Epithelial cell of esophagus (primary cell): ENCODE measurements at regions not wholly inside any gene's neighbourhood (a gene's known extent, or its start where the extent isn't known, plus 50 kb on each side); places are given as distances from the start of the nearest gene placed in this dataset.
"Not testable (repeated sequence)": the region's sequence is repeated elsewhere in the genome, so short reads cannot be mapped to it uniquely, and the experiment has no call there.

Experiments
- DNase-seq: peaks from one replicate; pipeline ENCODE4 v3.0.0; 2010; ENCODE audit warnings: low read depth
- H3K4me3 ChIP-seq: 2 replicates; pipeline ENCODE4 v1.5.1; 2011; ENCODE audit warnings: mild to moderate bottlenecking, low read length, control low read depth
- TF ChIP-seq, protein P1 (sequence below): IDR thresholded peaks from 2 replicates; pipeline ENCODE4 v1.5.1; 2011; ENCODE audit warnings: low read depth, mild to moderate bottlenecking, low read length, control low read depth, inconsistent platforms; ENCODE audit not compliant: insufficient read depth; ENCODE audit errors: missing control alignments

- DNase-seq, result no peak
- no peak overlapping the region for H3K4me3 ChIP-seq
- TF ChIP-seq, protein P1, sequence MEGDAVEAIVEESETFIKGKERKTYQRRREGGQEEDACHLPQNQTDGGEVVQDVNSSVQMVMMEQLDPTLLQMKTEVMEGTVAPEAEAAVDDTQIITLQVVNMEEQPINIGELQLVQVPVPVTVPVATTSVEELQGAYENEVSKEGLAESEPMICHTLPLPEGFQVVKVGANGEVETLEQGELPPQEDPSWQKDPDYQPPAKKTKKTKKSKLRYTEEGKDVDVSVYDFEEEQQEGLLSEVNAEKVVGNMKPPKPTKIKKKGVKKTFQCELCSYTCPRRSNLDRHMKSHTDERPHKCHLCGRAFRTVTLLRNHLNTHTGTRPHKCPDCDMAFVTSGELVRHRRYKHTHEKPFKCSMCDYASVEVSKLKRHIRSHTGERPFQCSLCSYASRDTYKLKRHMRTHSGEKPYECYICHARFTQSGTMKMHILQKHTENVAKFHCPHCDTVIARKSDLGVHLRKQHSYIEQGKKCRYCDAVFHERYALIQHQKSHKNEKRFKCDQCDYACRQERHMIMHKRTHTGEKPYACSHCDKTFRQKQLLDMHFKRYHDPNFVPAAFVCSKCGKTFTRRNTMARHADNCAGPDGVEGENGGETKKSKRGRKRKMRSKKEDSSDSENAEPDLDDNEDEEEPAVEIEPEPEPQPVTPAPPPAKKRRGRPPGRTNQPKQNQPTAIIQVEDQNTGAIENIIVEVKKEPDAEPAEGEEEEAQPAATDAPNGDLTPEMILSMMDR, result no peak
These were observed 76.1 kb upstream of the ALKAL2 start for GRCh38 chr2:363824-364470.

DNA sequence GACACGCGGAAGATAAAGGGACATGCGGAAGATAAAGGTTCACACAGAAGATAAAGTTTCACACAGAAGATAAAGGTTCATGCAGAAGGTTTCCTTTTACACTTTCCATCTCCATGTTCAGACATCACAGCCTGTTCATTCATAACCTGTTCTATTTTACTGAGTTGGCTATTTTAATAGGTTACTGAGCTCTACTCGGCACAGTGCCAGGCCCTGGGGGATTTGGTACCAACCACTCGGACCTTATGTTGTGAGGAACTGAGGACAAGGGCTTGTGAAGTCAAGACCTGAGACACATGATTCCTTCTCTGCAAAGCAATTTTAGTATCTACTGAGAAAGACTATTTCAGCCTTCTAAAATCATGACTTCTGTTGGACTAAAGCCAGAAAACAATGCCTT is 75.0 kb upstream of the ALKAL2 start:
- DNase-seq, result no peak
- no peak overlapping the region for H3K4me3 ChIP-seq
- TF ChIP-seq, protein P1, result no peak

DNA sequence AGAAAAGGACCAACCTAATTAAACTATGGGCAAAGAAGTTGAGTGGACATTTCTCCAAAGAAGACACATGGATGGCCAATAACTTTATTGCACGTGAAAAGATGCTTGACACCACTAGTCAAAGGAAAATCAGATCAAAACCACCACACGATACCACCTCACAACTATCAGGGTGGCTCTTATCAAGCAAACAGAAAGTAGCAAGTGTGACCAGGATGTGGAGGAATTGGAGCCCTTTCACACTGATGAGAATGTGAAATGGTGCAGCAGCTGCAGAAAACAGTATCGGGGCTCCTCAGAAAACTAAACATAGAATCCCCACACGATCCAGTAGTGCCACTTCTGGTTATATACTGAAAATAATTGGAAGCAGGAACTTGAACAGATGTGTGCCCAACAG is 72.2 kb upstream of the ALKAL2 start:
- DNase-seq, result no peak
- TF ChIP-seq, protein P1, result no peak
- no peak overlapping the region for H3K4me3 ChIP-seq

DNA sequence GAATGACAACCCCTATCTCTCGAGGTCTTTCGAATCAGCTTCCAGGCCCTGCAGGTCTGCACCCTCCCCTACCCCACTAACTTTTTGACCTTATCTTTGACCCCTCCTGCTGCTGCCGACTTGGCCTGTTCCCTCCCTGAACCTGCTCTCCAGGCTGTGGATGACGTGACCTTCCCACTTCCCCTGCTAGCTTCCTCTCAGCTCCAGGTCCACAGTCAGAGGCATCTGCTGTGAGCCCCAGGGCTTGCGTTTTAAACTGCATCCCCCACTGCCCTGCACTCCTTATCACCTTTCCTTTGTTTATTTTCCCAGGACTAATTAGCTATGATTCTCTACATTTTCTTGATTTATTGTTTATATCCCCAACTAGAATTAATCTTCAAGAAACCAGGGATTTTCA is 71.2 kb upstream of the ALKAL2 start:
- DNase-seq, result no peak
- TF ChIP-seq, protein P1, result no peak

GRCh38 chr2:357811-358210 is 69.9 kb upstream of the ALKAL2 start:
- TF ChIP-seq, protein P1, result no peak

More for the DNA sequence above, 71.2 kb upstream of the ALKAL2 start:
- no peak overlapping the region for H3K4me3 ChIP-seq

DNA sequence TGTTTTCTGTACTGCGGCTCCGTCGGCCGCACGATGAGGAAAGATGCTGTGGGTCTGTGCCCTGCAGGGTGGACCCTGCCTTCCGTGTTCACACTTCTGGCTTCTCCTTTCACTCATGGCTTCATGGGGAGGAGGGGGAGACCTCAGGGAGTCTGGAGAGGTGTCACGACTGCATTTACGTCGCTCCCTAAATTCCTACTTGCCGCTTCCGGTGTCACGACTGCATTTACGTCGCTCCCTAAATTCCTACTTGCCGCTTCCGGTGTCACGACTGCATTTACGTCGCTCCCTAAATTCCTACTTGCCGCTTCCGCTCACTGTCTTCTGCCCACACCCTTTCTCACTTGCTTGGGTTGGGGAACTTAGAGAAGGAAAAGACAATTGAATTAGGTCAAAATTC is 68.4 kb upstream of the ALKAL2 start:
- not testable (repeated sequence) for H3K4me3 ChIP-seq, DNase-seq

More at GRCh38 chr2:357811-358210, 69.9 kb upstream of the ALKAL2 start:
- DNase-seq, result no peak
- H3K4me3 ChIP-seq, result no peak overlapping the region

- H3K4me3 ChIP-seq, result no peak overlapping the region
- TF ChIP-seq, protein P1, result no peak
- DNase-seq, result no peak
These were observed 67.9 kb upstream of the ALKAL2 start for GRCh38 chr2:355773-356172.
